ENCODE measurements at regions not wholly inside any gene's neighbourhood (a gene's known extent, or its start where the extent isn't known, plus 50 kb on each side); places are given as distances from the start of the nearest gene placed in this dataset.
"Not testable (repeated sequence)": the region's sequence is repeated elsewhere in the genome, so short reads cannot be mapped to it uniquely, and the experiment has no call there.

GRCh38 chr14:77985211-77985615 lies 185.0 kb upstream of the NRXN3 start:
- no peak for DNase-seq

DNA sequence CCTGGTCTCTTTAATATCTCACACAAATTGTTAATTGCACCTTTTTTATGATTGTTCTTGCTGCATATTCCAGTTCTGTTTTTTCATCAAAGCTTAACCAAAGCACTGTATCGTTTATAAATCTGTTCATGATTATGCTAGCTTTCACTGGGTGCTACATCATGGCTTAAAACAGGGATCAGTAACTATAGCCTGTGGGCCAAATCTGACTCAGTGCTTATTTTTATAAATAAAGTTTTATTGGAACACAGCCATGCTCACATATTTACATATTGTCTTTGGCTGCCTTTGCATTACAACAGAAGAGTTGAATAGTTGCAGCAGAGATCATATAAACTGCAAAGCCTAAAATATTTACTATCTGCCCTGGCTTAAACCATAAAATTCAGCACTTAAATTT lies 183.4 kb upstream of the NRXN3 start:
- no peak for DNase-seq

- DNase-seq, result no peak
Observed at GRCh38 chr14:77988096-77988870, 181.9 kb upstream of the NRXN3 start.

DNA sequence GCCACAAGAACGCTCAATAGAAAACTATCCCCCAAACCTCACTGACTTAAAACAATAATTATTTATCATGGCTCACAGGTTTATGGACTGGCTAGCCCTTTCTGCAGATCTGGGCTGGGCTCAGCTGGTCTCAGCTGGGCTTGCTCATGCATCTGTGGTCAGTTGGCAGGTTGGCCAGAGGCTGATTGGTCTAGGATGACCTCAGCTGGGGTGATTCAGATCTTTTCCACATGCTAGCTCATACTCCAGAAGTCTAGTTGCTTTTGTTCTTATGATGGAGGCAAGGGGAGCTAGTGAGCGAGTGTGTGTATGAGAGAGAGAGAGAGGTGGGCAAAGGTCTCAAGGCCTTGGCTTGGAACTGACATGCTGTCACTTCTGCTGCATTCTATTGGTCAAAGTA lies 181.2 kb upstream of the NRXN3 start:
- no peak for DNase-seq

GRCh38 chr14:77989441-77989991 lies 180.7 kb upstream of the NRXN3 start:
- no peak for DNase-seq

- no peak for DNase-seq
Observed at GRCh38 chr14:77990337-77990736, 179.8 kb upstream of the NRXN3 start.

DNA sequence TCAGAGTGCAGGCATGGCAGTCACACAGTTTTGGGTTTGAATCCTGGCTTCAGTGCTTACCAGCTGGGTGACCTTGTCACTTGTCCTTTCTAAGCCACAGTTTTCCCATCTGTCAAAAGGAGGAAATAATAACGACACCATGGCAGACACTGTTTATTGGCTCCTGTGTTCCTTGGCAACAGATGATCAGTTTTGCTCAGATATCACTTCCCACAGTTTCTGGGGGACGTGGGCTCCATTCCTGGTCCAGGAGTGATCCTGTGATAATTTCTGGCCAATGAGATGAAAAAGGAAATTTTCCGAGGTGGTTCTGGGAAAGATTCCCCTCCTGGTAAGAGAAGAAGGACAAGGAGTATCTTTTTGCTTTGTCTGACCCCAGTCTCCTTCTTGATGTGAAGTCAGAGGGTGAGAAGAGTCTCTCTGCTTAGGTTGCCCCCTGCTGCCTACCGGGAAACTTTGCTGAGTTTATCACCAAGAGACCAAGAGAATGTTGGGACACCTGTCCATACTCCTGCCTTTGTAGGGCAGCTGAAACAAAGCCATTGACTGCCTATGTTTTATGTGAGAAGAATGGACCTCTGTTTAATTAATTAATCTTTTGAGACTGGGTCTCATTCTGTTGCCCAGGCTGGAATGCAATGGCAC lies 178.9 kb upstream of the NRXN3 start:
- no peak for DNase-seq

- no peak for DNase-seq
Observed at GRCh38 chr14:78005325-78005724, 164.8 kb upstream of the NRXN3 start.

- DNase-seq, result no peak
Observed at GRCh38 chr14:78007160-78007559, 163.0 kb upstream of the NRXN3 start.

- no peak for DNase-seq
Observed at GRCh38 chr14:78010688-78011087, 159.5 kb upstream of the NRXN3 start.

GRCh38 chr14:78013911-78014310 lies 156.3 kb upstream of the NRXN3 start:
- DNase-seq, result not testable (repeated sequence)

DNA sequence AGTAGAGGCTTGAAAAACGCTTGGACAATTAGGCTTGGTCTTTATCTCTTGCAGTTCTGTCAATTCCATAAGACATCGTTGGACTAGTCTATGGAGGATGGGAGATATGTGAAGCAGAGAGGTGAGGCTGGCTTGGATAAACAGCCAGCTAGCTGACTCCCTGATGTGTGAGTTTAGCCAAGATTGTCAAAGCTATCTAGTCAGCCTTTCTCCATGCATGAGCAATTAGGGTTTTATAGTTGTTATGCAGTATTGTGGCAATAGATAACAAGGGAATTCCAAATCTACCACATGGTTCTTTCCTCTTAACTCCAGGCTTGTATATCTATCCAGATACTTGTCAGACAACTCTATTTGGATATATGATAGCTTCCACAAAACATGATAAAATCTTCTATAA lies 153.6 kb upstream of the NRXN3 start:
- no peak for DNase-seq

DNA sequence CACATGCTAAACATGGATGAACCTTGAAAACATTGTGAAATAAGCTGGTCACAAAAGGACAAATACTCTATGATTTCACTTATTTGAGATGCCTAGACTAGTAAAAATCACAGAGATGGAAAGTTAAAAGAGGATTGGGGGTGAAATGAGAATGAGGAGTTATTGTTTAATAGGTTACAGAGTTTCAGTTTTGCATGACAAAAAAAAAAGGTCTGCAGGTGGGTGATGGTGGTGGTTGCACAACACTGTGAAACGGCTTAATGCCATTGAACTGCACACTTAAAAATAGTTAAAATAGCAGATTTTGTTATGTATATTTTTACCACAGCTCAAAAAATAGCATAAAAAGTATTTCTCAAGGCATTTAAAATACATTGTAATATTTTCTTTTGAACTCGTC lies 151.9 kb upstream of the NRXN3 start:
- no peak for DNase-seq

DNA sequence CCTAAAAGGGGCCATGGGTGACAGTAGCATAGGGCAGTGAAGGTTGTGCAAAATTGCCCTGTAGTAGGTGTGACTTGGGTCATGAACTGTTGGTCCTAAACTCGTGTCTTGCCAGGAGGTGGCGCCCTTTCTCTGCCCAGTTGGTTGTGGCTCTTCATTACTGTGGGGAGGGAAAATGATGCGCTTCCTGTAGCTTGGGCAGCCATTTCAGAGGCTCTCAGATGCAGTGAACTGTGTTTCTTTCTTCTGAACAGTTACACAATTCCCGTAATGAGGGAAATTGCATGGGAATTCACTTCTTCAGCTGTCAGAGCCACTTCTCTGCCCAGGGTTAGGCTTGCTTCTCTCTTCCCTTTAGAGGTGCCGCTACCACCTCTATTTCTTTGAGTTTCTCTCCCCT lies 148.1 kb upstream of the NRXN3 start:
- DNase-seq, result peak; percentile 64 to 72

DNA sequence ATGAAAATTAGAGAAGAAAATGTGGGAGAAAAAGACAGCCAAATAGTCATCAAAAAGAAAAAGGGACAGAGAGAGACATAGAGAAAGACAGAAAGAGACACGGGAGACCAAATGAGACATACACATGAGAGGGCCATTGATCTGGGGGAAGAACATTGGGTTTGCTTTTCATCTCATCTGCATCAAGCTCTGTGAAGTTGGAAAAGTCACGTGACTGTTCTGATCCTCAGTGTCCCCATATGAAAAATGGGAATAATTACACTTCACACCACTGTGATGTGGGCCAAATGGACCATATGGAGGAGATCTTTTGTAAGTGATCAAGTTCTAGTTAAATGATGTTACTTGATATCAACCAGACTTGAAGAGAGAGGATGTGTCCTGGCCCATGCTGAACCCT lies 147.1 kb upstream of the NRXN3 start:
- DNase-seq, result no peak

GRCh38 chr14:78028471-78028870 lies 141.7 kb upstream of the NRXN3 start:
- no peak for DNase-seq

- no peak for DNase-seq
Observed at GRCh38 chr14:78029601-78030372, 140.4 kb upstream of the NRXN3 start.

GRCh38 chr14:78043349-78043748 lies 126.8 kb upstream of the NRXN3 start:
- no peak for DNase-seq

DNA sequence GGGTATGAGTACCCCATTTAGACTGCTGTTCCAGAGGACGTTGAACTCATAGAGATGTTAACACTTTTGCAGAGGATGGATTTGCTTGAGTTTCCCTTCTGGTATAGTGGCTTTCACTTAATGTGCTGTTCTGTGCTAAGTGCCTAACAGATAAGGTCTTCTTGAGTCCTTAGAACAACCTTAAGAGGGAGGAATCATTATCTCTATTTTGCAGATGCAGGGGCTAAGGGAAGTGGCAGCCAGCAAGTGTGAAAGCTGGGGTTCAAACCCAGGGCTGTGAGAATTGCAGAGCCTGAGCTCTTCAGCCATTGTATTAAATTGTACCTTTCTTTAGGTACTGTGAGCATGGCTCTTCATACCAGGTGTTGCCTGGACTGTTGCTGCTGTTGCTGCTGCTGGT lies 122.1 kb upstream of the NRXN3 start:
- DNase-seq, result no peak

- DNase-seq, result not testable (repeated sequence)
Observed at GRCh38 chr14:78056890-78057289, 113.3 kb upstream of the NRXN3 start.

- no peak for DNase-seq
Observed at GRCh38 chr14:78070344-78070743, 99.8 kb upstream of the NRXN3 start.

GRCh38 chr14:78071016-78071549 lies 99.1 kb upstream of the NRXN3 start:
- no peak for DNase-seq

DNA sequence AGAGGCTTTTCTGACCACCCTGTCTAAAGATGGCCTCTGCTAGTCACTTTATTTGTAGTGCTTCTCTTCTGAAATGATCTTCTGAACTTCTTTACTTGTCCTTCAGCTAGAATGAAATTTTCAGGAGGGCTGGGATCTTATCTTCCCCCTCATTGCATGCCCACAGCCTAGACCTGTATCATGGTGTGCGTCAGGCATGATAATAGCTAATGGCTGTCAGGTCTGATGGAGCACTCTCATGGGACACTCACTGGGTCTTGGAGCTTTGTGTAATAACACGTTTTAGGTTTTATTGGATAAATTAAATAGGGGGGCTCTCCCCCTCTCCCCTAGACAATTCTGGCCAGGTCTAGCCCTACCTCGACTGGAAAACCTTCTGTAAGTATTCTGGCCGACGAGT lies 97.1 kb upstream of the NRXN3 start:
- no peak for DNase-seq
